ENCODE measurements at regions not wholly inside any gene's neighbourhood (a gene's known extent, or its start where the extent isn't known, plus 50 kb on each side); places are given as distances from the start of the nearest gene placed in this dataset.

DNA sequence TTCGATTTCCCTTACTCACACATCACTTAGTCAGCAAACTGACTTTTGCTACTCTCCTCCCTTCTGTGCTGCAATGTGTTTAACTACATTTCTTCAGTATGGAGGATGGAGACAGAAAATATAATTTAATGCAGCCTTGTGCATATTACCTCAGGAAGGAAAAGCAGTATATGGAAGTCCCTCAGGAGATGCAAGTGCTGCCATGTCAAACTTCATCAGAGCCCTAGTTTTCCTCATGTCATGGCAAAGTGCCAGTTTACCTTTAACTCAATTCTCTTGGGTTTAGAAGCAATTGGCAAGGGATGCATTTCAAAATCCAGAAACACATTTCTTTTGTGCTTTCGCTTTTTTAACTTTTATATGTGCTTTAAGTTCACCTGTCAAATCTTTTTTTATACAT lies 365.4 kb downstream of the ISL1 start:
- TF ChIP-seq YY1 (IDR thresholded peaks at IDR 0.05; ENCODE audit: insufficient read depth, insufficient read length), result no peak
- no peak for TF ChIP-seq ZNF274 (IDR thresholded peaks at IDR 0.05; ENCODE audit: low read depth, low read length)
- TF ChIP-seq SUZ12 (IDR thresholded peaks at IDR 0.05; ENCODE audit: extremely low read depth, insufficient read depth, insufficient read length), result no peak
